Mammary epithelial cell (primary cell): ENCODE measurements at regions not wholly inside any gene's neighbourhood (a gene's known extent, or its start where the extent isn't known, plus 50 kb on each side); places are given as distances from the start of the nearest gene placed in this dataset.

Experiments
- EZH2 ChIP-seq: IDR thresholded peaks from 2 replicates; pipeline ENCODE4 v1.6.1; 2012; ENCODE audit warnings: low read length, inconsistent platforms, borderline replicate concordance
- TF ChIP-seq, protein P1 (sequence below), 2 donors: IDR thresholded peaks in 1 of 2; conservative IDR thresholded peaks in 1 of 2; 2 replicates each; pipeline ENCODE4 v1.5.1; 2011 to 2012; ENCODE audit warnings: inconsistent platforms in 2 of 2, low read length in 2 of 2, mild to moderate bottlenecking in 2 of 2, control low read depth in 1 of 2, low read depth in 1 of 2; ENCODE audit not compliant: insufficient read depth in 1 of 2; ENCODE audit errors: extremely low read depth in 1 of 2

DNA sequence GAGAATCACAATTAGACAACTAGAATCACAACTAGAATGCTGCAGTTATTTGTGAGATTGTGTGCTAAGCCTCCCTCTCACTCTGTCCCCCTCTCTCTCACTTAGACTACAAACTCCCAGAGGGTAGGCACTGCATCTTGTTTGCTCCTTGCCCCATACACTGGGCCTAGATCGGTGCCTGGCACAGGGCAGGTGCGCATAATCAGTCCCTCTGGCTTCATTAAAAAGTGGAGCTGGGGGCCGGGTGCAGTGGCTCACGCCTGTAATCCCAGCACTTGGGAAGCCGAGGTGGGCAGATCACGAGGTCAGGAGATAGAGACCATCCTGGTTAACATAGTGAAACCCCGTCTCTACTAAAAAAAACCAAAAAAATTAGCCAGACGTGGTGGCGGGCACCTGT is 456.8 kb downstream of the MIAT start:
- TF ChIP-seq, protein P1, sequence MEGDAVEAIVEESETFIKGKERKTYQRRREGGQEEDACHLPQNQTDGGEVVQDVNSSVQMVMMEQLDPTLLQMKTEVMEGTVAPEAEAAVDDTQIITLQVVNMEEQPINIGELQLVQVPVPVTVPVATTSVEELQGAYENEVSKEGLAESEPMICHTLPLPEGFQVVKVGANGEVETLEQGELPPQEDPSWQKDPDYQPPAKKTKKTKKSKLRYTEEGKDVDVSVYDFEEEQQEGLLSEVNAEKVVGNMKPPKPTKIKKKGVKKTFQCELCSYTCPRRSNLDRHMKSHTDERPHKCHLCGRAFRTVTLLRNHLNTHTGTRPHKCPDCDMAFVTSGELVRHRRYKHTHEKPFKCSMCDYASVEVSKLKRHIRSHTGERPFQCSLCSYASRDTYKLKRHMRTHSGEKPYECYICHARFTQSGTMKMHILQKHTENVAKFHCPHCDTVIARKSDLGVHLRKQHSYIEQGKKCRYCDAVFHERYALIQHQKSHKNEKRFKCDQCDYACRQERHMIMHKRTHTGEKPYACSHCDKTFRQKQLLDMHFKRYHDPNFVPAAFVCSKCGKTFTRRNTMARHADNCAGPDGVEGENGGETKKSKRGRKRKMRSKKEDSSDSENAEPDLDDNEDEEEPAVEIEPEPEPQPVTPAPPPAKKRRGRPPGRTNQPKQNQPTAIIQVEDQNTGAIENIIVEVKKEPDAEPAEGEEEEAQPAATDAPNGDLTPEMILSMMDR (conservative IDR thresholded peaks at IDR 0.05 in 1 of 2, IDR thresholded peaks at IDR 0.05 in 1 of 2; ENCODE audit: extremely low read depth in 1 of 2, insufficient read depth in 1 of 2, low read depth in 1 of 2, low read length in 2 of 2) = no peak
- TF ChIP-seq EZH2 = no peak
